Mucosa of rectum (tissue), 2 donors: ENCODE measurements at regions not wholly inside any gene's neighbourhood (a gene's known extent, or its start where the extent isn't known, plus 50 kb on each side); places are given as distances from the start of the nearest gene placed in this dataset.

Source experiments
- H3K27ac ChIP-seq, 2 donors: one replicate each; pipeline ENCODE4 v1.7.0; 2013; ENCODE audit warnings: inconsistent platforms in 2 of 2, low read depth in 2 of 2, low read length in 2 of 2
- H3K27me3 ChIP-seq, 2 donors: one replicate each; pipeline ENCODE4 v1.7.0; 2013; ENCODE audit warnings: low read length in 2 of 2; ENCODE audit not compliant: control insufficient read depth in 2 of 2, insufficient read depth in 2 of 2
- H3K36me3 ChIP-seq, 2 donors: one replicate each; pipeline ENCODE4 v1.7.0; 2013; ENCODE audit warnings: low read length in 2 of 2; ENCODE audit not compliant: control insufficient read depth in 2 of 2, insufficient read depth in 2 of 2
- H3K4me1 ChIP-seq, 2 donors: one replicate each; pipeline ENCODE4 v1.7.0; 2013; ENCODE audit warnings: low read length in 2 of 2, mild to moderate bottlenecking in 1 of 2; ENCODE audit not compliant: control insufficient read depth in 2 of 2, insufficient read depth in 2 of 2
- H3K4me3 ChIP-seq, 2 donors: one replicate each; pipeline ENCODE4 v1.7.0; 2013; ENCODE audit warnings: low read length in 2 of 2
- H3K9ac ChIP-seq, 2 donors: one replicate each; pipeline ENCODE4 v1.7.0; 2013; ENCODE audit warnings: low read length in 2 of 2, low read depth in 1 of 2, mild to moderate bottlenecking in 1 of 2
- H3K9me3 ChIP-seq, 2 donors: one replicate each; pipeline ENCODE4 v1.7.0; 2013; ENCODE audit warnings: low read length in 2 of 2; ENCODE audit not compliant: control insufficient read depth in 2 of 2
- donor health status: healthy.
- donor health status: Normal muscosa, but diverticular disease.

DNA sequence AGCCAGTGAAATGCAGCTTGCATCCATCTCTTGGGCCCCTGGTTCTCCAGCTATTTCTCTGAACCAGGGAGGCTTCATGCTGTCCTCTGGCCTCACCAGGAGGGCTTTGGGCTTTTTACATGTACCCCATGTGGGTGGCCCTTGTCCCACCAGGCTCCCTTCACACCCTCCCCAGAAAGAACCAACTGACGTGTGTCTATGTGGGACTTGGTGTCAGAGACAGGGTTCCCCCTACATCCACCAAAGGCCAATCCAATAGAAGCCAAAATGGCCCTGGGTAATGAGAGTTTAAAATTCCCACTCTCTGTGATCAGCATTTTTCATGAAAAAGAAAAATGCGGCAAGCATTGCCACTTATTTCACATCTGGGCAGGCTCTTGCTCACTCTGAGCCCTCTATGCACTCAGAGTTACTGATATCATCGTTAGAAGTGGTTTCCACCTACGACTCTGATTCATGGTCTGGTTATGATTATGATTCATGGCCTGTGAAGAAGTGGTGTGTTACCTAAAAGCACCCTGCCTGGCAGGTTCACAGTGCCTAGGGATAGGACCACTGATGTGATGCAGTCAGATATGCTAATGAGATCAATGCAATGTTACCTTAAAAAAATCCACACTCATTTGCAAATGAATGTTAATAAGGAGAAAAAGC, 133.5 kb downstream of the BUB3 start:
- no peak overlapping the region for H3K4me3 ChIP-seq
- no peak overlapping the region for H3K9ac ChIP-seq
- no peak overlapping the region for H3K27ac ChIP-seq
- no peaks in the 10 kb centered on the region for H3K9me3 ChIP-seq
- no peaks in the 10 kb centered on the region for H3K36me3 ChIP-seq
- no peaks in the 10 kb centered on the region for H3K27me3 ChIP-seq
- H3K4me1 ChIP-seq, result no peaks in the 10 kb centered on the region

DNA sequence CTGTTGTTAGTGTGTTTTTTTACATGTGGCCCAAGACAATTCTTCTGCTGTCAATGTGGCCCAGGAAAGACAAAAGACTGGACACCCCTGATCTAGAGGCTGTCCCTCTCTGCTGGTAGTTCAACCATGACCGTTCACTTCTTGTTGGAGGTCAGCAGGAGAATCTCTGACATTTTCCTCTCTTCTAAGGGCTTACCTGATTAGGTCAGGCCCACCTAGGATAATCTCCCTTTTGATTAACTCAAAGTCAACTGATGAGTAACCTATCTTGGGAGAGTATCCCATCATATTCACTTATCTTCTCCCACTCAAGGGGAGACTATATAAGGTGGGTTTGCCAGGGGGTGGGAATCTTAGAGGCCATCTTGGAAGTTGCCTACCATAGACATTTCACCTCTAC, 135.2 kb downstream of the BUB3 start:
- no peak overlapping the region for H3K9ac ChIP-seq

DNA sequence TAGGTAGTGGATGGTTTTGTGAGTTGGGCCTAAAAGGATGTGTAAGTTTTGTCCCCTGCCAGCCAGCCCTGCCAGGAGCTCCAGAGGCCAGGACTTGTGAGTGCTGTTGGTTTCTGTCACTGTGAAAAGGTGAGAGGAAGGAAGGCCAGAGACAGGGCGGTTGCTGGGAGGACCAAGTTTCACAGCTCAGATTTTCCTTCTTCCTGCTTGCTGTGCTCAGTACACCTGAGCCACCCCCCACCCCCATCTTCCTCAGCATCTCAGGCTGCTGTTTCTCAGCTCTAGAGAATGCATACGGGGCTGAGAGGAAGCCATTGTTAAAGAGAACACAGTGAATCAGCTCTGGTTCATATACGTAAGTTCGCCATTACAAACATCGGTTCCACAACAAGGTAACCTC, 139.9 kb downstream of the BUB3 start:
- no peaks in the 10 kb centered on the region for H3K4me1 ChIP-seq
- no peak overlapping the region for H3K4me3 ChIP-seq
- no peaks in the 10 kb centered on the region for H3K36me3 ChIP-seq
- H3K27me3 ChIP-seq, result no peaks in the 10 kb centered on the region
- H3K27ac ChIP-seq, result no peak overlapping the region
- no peak overlapping the region for H3K9ac ChIP-seq
- no peaks in the 10 kb centered on the region for H3K9me3 ChIP-seq

More for the DNA sequence above, 135.2 kb downstream of the BUB3 start:
- Histone ChIP-seq H3K9me3 (no peaks in the 10 kb centered on the region), H3K27me3 (no peaks in the 10 kb centered on the region), H3K4me3 (no peak overlapping the region), H3K27ac (no peak overlapping the region), H3K36me3 (no peaks in the 10 kb centered on the region), H3K4me1 (no peaks in the 10 kb centered on the region)

DNA sequence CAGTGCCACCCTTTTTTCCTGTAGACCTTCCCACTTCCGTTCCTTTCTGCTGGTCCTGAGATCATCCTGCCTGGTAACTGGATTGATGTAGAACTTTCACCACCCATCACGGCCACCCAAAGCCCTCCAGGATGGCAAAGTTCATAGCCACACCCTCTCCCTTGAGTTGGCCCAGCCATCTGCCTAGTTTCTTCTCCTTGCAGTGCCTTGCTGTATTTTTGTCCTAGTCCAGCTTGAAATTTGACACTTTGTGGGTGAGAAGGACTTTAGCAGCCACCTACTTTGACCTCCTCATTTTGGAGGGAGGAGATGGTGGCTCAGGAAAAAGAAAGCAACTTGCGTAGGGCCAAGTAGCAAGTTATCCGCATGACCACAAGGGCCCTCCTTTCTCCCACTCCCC, 140.7 kb downstream of the BUB3 start:
- no peaks in the 10 kb centered on the region for H3K9me3 ChIP-seq
- no peak overlapping the region for H3K9ac ChIP-seq
- H3K27ac ChIP-seq, result no peak overlapping the region
- H3K4me3 ChIP-seq, result no peak overlapping the region
- H3K36me3 ChIP-seq, result no peaks in the 10 kb centered on the region
- no peaks in the 10 kb centered on the region for H3K4me1 ChIP-seq
- H3K27me3 ChIP-seq, result no peaks in the 10 kb centered on the region

DNA sequence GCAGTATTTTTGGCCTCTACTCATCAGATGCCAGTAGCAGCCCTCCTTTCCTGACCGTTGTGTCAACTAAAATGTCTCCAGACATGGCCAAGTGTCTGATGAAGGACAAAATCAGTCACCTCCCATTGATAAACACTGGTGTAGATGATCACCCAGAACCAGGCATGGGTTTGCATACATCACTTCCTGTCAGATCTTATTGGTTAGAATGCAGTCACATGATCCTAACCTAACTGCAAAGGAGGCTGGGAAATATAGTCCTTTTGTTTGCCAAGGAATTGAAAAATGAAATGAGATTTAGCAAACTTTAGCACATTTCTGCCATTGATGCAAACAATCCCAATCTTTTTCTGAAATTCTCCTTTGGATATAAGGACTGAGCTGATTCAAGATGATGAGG, 141.4 kb downstream of the BUB3 start:
- H3K27me3 ChIP-seq, result no peaks in the 10 kb centered on the region
- H3K27ac ChIP-seq, result no peak overlapping the region
- no peaks in the 10 kb centered on the region for H3K4me1 ChIP-seq
- H3K9me3 ChIP-seq, result no peaks in the 10 kb centered on the region
- H3K9ac ChIP-seq, result no peak overlapping the region
- H3K36me3 ChIP-seq, result no peaks in the 10 kb centered on the region
- H3K4me3 ChIP-seq, result no peak overlapping the region

DNA sequence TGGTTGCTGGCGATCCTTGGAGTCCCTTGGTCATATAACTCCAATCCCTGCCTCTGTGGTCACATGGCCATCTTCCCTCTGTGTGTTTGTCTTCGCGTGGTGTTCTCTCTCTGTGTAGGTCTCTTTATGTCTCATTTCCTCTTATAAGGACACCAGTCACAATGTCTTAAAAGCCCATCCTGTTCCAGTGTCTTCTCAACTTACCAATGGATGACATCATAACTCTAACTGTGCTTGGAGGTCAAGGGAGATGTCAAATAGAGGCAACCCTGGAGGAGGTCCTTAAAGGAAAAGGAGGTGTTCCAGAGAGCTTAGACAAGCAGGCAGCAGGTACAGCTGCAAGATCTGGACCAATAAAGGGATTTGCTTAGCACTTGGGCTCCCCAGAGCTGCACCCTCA, 143.0 kb downstream of the BUB3 start:
- Histone ChIP-seq H3K4me3 (no peak overlapping the region), H3K36me3 (no peaks in the 10 kb centered on the region), H3K27ac (no peak overlapping the region), H3K4me1 (no peaks in the 10 kb centered on the region), H3K27me3 (no peaks in the 10 kb centered on the region), H3K9ac (no peak overlapping the region), H3K9me3 (no peaks in the 10 kb centered on the region)

DNA sequence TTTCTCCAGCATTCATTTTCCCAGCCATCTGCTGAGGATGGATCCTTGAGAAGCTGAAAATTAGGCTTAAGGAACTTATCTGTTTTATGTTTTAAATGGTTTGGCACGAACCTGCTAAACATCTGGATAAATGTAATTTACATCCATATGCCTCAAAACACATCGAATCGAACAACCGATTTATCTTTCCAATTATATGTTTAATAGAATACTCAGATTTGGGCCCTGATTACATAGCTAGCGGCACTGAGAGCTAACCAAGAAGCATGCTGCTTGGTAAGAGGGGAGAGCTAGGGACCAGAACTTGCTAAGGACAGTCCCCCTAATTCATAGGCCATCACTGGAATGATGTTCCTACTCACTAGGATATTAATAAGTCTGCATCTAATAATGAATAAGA, 144.4 kb downstream of the BUB3 start:
- Histone ChIP-seq H3K4me3 (no peak overlapping the region), H3K4me1 (no peaks in the 10 kb centered on the region), H3K27ac (no peak overlapping the region), H3K9ac (no peak overlapping the region), H3K9me3 (no peaks in the 10 kb centered on the region), H3K36me3 (no peaks in the 10 kb centered on the region), H3K27me3 (no peaks in the 10 kb centered on the region)

DNA sequence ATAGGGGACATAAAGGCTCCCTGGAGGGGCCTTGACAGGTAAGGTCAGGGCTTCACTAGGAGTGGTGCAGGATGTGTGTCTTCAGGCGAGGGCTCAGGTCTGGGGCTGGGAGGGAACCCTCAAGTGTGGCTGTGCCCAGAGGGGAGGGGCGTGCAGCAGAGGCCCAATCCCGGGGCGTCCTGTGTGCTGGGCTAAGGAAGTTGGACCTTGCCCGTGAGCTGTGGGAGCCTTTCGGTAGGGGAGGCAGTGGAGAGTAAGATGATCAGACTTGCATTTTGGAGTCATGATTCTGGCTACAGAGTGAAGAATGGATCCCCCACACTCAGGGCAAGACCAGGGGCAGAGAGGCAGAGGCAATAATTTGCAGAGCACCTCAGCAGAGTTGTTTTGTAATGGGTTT, 145.4 kb downstream of the BUB3 start:
- no peaks in the 10 kb centered on the region for H3K27me3 ChIP-seq
- no peaks in the 10 kb centered on the region for H3K36me3 ChIP-seq
- no peaks in the 10 kb centered on the region for H3K9me3 ChIP-seq
- no peaks in the 10 kb centered on the region for H3K4me1 ChIP-seq
- H3K27ac ChIP-seq, result no peak overlapping the region
- no peak overlapping the region for H3K9ac ChIP-seq
- H3K4me3 ChIP-seq, result no peak overlapping the region

DNA sequence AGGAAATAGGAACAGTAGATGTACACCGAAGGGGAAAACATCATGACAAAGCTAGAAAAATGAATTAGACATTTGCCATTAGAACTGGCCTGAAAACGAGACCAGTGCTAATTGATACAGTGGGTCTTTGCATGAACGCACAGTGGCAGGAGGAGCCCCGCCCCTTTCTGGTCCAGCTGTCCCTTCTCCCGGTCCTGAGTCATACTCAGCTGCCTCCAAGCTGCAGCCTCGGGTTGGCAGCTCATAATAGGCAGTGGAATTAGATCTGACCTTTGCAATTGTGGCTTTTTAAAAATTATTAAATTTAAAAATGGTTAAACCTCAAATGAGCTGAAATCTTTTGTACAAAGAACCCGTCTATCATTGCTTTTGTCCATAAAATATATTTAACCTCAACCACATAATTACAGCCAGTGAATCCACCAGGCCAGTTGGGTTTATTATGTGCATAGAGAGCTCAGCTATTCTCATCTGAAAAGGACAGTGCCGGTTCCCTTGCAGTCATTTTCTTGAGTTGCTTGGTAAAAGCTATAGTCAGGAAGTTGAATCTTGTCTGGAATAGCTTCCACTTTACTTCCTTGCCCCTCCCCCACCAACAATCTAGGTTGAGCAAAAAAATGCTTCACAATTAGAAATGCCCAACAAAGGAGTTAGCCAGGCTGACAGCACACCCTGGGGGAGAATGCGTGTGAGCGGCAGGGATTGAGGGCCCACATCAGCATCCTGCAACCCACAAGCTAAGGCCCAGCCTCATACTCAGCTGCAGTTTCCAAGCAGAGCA, 147.1 kb downstream of the BUB3 start:
- H3K36me3 ChIP-seq, result no peaks in the 10 kb centered on the region
- no peaks in the 10 kb centered on the region for H3K27me3 ChIP-seq
- H3K4me1 ChIP-seq, result no peaks in the 10 kb centered on the region
- H3K4me3 ChIP-seq, result no peak overlapping the region
- H3K27ac ChIP-seq, result no peak overlapping the region
- H3K9me3 ChIP-seq, result no peaks in the 10 kb centered on the region
- H3K9ac ChIP-seq, result no peak overlapping the region

DNA sequence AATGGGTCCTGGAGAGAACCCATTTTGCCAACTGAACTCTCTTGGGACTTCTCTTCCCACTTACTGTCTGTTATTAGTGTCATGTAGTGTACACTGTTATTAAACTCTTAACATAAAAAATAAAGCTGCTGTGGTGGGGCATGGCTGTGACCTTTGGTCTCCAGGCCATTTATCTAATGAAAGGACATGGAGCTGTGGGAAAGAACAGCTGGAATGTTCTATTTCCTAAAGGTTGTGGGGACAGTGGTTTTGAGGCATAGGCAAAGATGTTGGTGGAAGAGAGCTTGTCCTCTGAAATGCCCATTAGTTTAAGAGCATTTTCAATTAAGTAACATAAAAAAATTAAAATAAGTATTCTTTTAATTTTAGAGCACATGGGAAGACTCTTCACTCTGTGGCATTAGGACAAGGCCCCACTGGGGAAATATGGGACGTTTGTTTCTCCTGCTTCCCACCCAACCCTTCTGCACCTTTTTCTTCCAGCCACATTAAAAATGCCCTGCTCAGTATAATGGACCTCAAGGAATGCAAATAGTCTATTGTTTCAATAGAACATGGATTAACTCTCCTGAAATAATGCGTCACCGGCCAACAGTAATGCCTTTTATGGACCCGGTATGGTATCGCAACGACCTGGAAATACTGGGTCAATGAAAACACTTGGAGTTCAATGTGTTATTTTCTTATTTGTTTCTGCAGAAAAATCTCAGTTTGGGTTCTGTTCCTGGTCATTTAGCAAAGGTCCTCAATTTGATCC, 149.6 kb downstream of the BUB3 start:
- Histone ChIP-seq H3K36me3 (no peaks in the 10 kb centered on the region), H3K27me3 (no peaks in the 10 kb centered on the region), H3K4me3 (no peak overlapping the region), H3K9ac (no peak overlapping the region), H3K27ac (no peak overlapping the region), H3K9me3 (no peaks in the 10 kb centered on the region), H3K4me1 (no peaks in the 10 kb centered on the region)
